Peyer's patch (tissue), 4 donors: ENCODE measurements at regions not wholly inside any gene's neighbourhood (a gene's known extent, or its start where the extent isn't known, plus 50 kb on each side); places are given as distances from the start of the nearest gene placed in this dataset.

Experiments
- CTCF ChIP-seq, 6 experiments: fragments of 450-650 bp in 4 of 6; fragments of 200-600 bp in 2 of 6; sonication (generic) in 1 of 6; IDR thresholded peaks; one replicate each; pipeline ENCODE4 v1.5.1; 2017 to 2019; ENCODE audit warnings: antibody characterized with exemption in 6 of 6, mild to moderate bottlenecking in 3 of 6, moderate library complexity in 1 of 6
- POLR2A ChIP-seq, 2 donors: fragments of 450-650 bp; IDR thresholded peaks; one replicate each; pipeline ENCODE4 v1.5.1; 2017; ENCODE audit warnings: antibody characterized with exemption in 2 of 2, mild to moderate bottlenecking in 2 of 2, moderate library complexity in 2 of 2

- TF ChIP-seq POLR2A (IDR thresholded peaks at IDR 0.05) (no peak), CTCF (IDR thresholded peaks at IDR 0.05) (no peak)
Observed at GRCh38 chr5:166200532-166200931, 2090.9 kb upstream of the WWC1 start.
